ENCODE measurements at regions not wholly inside any gene's neighbourhood (a gene's known extent, or its start where the extent isn't known, plus 50 kb on each side); places are given as distances from the start of the nearest gene placed in this dataset.

GRCh38 chr6:97677626-97678025 lies 394.6 kb upstream of the MMS22L start:
- WGBS, 2 donors = 85 to 87% methylated on average over 2 of the region's 2 CpGs
- Histone ChIP-seq H3K9me3 (no peaks in the 10 kb centered on the region), H3K4me3 (no peak overlapping the region), H3K27me3 (no peaks in the 10 kb centered on the region), H3K36me3 (ENCODE audit: low read depth, missing control alignments) (no peaks in the 10 kb centered on the region), H3K27ac (no peak overlapping the region), H3K4me1 (no peaks in the 10 kb centered on the region)
- intact Hi-C loops (cut with DNase I; ENCODE audit: low total_unique reads) = no loop called here
- TF ChIP-seq POLR2A (IDR thresholded peaks at IDR 0.05) (no peak), CTCF (IDR thresholded peaks at IDR 0.05) (no peak)
- no peak for DNase-seq

GRCh38 chr6:97687916-97688315 lies 404.9 kb upstream of the MMS22L start:
- WGBS, 2 donors = 77 to 86% methylated on average over 2 of the region's 2 CpGs
- no peak for TF ChIP-seq POLR2A (IDR thresholded peaks at IDR 0.05)
- H3K4me1 ChIP-seq = no peaks in the 10 kb centered on the region

GRCh38 chr6:97689078-97689754 lies 406.2 kb upstream of the MMS22L start:
- WGBS, 2 donors = 63 to 80% methylated on average over 4 to 5 of the region's 5 CpGs
- no peak for DNase-seq
- no peaks in the 10 kb centered on the region for H3K27me3 ChIP-seq
- TF ChIP-seq POLR2A (IDR thresholded peaks at IDR 0.05) = no peak
- TF ChIP-seq CTCF (IDR thresholded peaks at IDR 0.05) = no peak
- H3K4me3 ChIP-seq = no peak overlapping the region
- H3K9me3 ChIP-seq = no peaks in the 10 kb centered on the region
- no peaks in the 10 kb centered on the region for H3K36me3 ChIP-seq (ENCODE audit: low read depth, missing control alignments)
- H3K4me1 ChIP-seq = no peaks in the 10 kb centered on the region
- no peak overlapping the region for H3K27ac ChIP-seq
- intact Hi-C loops (cut with DNase I; ENCODE audit: low total_unique reads) = no loop called here

More at GRCh38 chr6:97687916-97688315, 404.9 kb upstream of the MMS22L start:
- Histone ChIP-seq H3K4me3 (no peak overlapping the region), H3K9me3 (no peaks in the 10 kb centered on the region), H3K36me3 (ENCODE audit: low read depth, missing control alignments) (no peaks in the 10 kb centered on the region), H3K27me3 (no peaks in the 10 kb centered on the region), H3K27ac (no peak overlapping the region)
- intact Hi-C loops (cut with DNase I; ENCODE audit: low total_unique reads) = no loop called here
- no peak for DNase-seq

- H3K9me3 ChIP-seq = no peaks in the 10 kb centered on the region
- no peak overlapping the region for H3K4me3 ChIP-seq
- no peak for TF ChIP-seq POLR2A (IDR thresholded peaks at IDR 0.05)
- TF ChIP-seq CTCF (IDR thresholded peaks at IDR 0.05) = no peak
- intact Hi-C loops (cut with DNase I; ENCODE audit: low total_unique reads) = no loop called here
- no peaks in the 10 kb centered on the region for H3K4me1 ChIP-seq
- no peaks in the 10 kb centered on the region for H3K27me3 ChIP-seq
- H3K36me3 ChIP-seq (ENCODE audit: low read depth, missing control alignments) = no peaks in the 10 kb centered on the region
- no peak for DNase-seq
- no peak overlapping the region for H3K27ac ChIP-seq
These were observed 414.4 kb upstream of the MMS22L start for GRCh38 chr6:97697456-97697855.

- intact Hi-C loops (cut with DNase I; ENCODE audit: low total_unique reads) = no loop called here
These were observed 418.8 kb upstream of the MMS22L start for GRCh38 chr6:97701801-97702200.

More at GRCh38 chr6:97701801-97702200, 418.8 kb upstream of the MMS22L start:
- Histone ChIP-seq H3K27ac (no peak overlapping the region), H3K4me3 (no peak overlapping the region), H3K4me1 (no peaks in the 10 kb centered on the region), H3K27me3 (no peaks in the 10 kb centered on the region), H3K36me3 (ENCODE audit: low read depth, missing control alignments) (no peaks in the 10 kb centered on the region), H3K9me3 (no peaks in the 10 kb centered on the region)
- WGBS, 2 donors = 93 to 98% methylated on average over 2 of the region's 2 CpGs
- TF ChIP-seq POLR2A (IDR thresholded peaks at IDR 0.05) (no peak), CTCF (IDR thresholded peaks at IDR 0.05) (no peak)
- DNase-seq = no peak

Measured in testis (tissue), 2 donors.